HG03565 (cell line): ENCODE measurements at regions not wholly inside any gene's neighbourhood (a gene's known extent, or its start where the extent isn't known, plus 50 kb on each side); places are given as distances from the start of the nearest gene placed in this dataset.
"Not testable (repeated sequence)": the region's sequence is repeated elsewhere in the genome, so short reads cannot be mapped to it uniquely, and the experiment has no call there.

Experiments
- ATAC-seq: cut with Tn5 transposase; IDR thresholded peaks from one replicate; pipeline ENCODE4 v1.9.1; 2021; ENCODE audit warnings: mild to moderate bottlenecking, moderate library complexity; ENCODE audit not compliant: unreplicated experiment

- no peak for ATAC-seq
These were observed 374.7 kb upstream of the WWC1 start for GRCh38 chr5:167916706-167917105.

GRCh38 chr5:167918184-167918812 is 373.1 kb upstream of the WWC1 start:
- no peak for ATAC-seq

GRCh38 chr5:167918813-167919483 is 372.5 kb upstream of the WWC1 start:
- ATAC-seq: no peak

- ATAC-seq: no peak
These were observed 370.9 kb upstream of the WWC1 start for GRCh38 chr5:167920589-167920988.

- ATAC-seq: no peak
These were observed 369.6 kb upstream of the WWC1 start for GRCh38 chr5:167921796-167922195.

- no peak for ATAC-seq
These were observed 368.0 kb upstream of the WWC1 start for GRCh38 chr5:167923396-167923795.

- no peak for ATAC-seq
These were observed 361.6 kb upstream of the WWC1 start for GRCh38 chr5:167929841-167930240.

- no peak for ATAC-seq
These were observed 356.9 kb upstream of the WWC1 start for GRCh38 chr5:167934551-167934971.

GRCh38 chr5:167936022-167936421 is 355.4 kb upstream of the WWC1 start:
- no peak for ATAC-seq

- no peak for ATAC-seq
These were observed 354.4 kb upstream of the WWC1 start for GRCh38 chr5:167936944-167937634.

GRCh38 chr5:167937635-167937998 is 353.8 kb upstream of the WWC1 start:
- no peak for ATAC-seq

- no peak for ATAC-seq
These were observed 351.8 kb upstream of the WWC1 start for GRCh38 chr5:167939686-167940085.

- ATAC-seq: no peak
These were observed 350.5 kb upstream of the WWC1 start for GRCh38 chr5:167940911-167941310.

GRCh38 chr5:167941556-167941955 is 349.9 kb upstream of the WWC1 start:
- ATAC-seq: not testable (repeated sequence)

GRCh38 chr5:167943343-167943742 is 348.1 kb upstream of the WWC1 start:
- no peak for ATAC-seq

- ATAC-seq: no peak
These were observed 347.2 kb upstream of the WWC1 start for GRCh38 chr5:167944121-167944852.

GRCh38 chr5:167945542-167946384 is 345.7 kb upstream of the WWC1 start:
- no peak for ATAC-seq

GRCh38 chr5:167947306-167947705 is 344.1 kb upstream of the WWC1 start:
- no peak for ATAC-seq

GRCh38 chr5:167948251-167948650 is 343.2 kb upstream of the WWC1 start:
- ATAC-seq: no peak

- peak; percentile 46 for ATAC-seq
These were observed 342.0 kb upstream of the WWC1 start for GRCh38 chr5:167949435-167949834.
